ENCODE measurements at regions not wholly inside any gene's neighbourhood (a gene's known extent, or its start where the extent isn't known, plus 50 kb on each side); places are given as distances from the start of the nearest gene placed in this dataset.
"Not testable (repeated sequence)": the region's sequence is repeated elsewhere in the genome, so short reads cannot be mapped to it uniquely, and the experiment has no call there.

GRCh38 chr10:53650794-53651193, 878.2 kb upstream of the MBL2 start:
- DNase-seq, result no peak

- not testable (repeated sequence) for DNase-seq
Measured at GRCh38 chr10:53647221-53647620, 874.6 kb upstream of the MBL2 start.

- peak; percentile 64 for DNase-seq
Measured at GRCh38 chr10:53646525-53646924, 873.9 kb upstream of the MBL2 start.

- no peak for DNase-seq
Measured at GRCh38 chr10:53645951-53646350, 873.4 kb upstream of the MBL2 start.

- DNase-seq, result no peak
Measured at GRCh38 chr10:53638006-53638405, 865.4 kb upstream of the MBL2 start.

- no peak for DNase-seq
Measured at GRCh38 chr10:53624722-53625121, 852.1 kb upstream of the MBL2 start.

- DNase-seq, result no peak
Measured at GRCh38 chr10:53622201-53622600, 849.6 kb upstream of the MBL2 start.

- DNase-seq, result no peak
Measured at GRCh38 chr10:53619671-53620070, 847.1 kb upstream of the MBL2 start.

GRCh38 chr10:53607691-53608090, 835.1 kb upstream of the MBL2 start:
- no peak for DNase-seq

GRCh38 chr10:53606981-53607380, 834.4 kb upstream of the MBL2 start:
- DNase-seq, result no peak

- DNase-seq, result peak; percentile 57
Measured at GRCh38 chr10:53601260-53601875, 828.8 kb upstream of the MBL2 start.

GRCh38 chr10:53598914-53599313, 826.3 kb upstream of the MBL2 start:
- DNase-seq, result no peak

GRCh38 chr10:53597835-53598251, 825.3 kb upstream of the MBL2 start:
- no peak for DNase-seq

GRCh38 chr10:53580465-53580864, 807.9 kb upstream of the MBL2 start:
- DNase-seq, result no peak

- DNase-seq, result no peak
Measured at GRCh38 chr10:53579773-53580172, 807.2 kb upstream of the MBL2 start.

- DNase-seq, result no peak
Measured at GRCh38 chr10:53574024-53574423, 801.4 kb upstream of the MBL2 start.

GRCh38 chr10:53573498-53573897, 800.9 kb upstream of the MBL2 start:
- no peak for DNase-seq

- no peak for DNase-seq
Measured at GRCh38 chr10:53572799-53573198, 800.2 kb upstream of the MBL2 start.

- DNase-seq, result no peak
Measured at GRCh38 chr10:53570221-53570620, 797.6 kb upstream of the MBL2 start.

GRCh38 chr10:53569455-53569854, 796.9 kb upstream of the MBL2 start:
- no peak for DNase-seq

- no peak for DNase-seq
Measured at GRCh38 chr10:53548664-53549063, 776.1 kb upstream of the MBL2 start.

- no peak for DNase-seq
Measured at GRCh38 chr10:53547364-53547763, 774.8 kb upstream of the MBL2 start.

GRCh38 chr10:53543410-53543809, 770.8 kb upstream of the MBL2 start:
- DNase-seq, result no peak

- DNase-seq, result no peak
Measured at GRCh38 chr10:53537508-53537907, 764.9 kb upstream of the MBL2 start.

- DNase-seq, result no peak
Measured at GRCh38 chr10:53536322-53536721, 763.7 kb upstream of the MBL2 start.

Data from tongue (tissue), 1 donor.